ENCODE measurements at regions not wholly inside any gene's neighbourhood (a gene's known extent, or its start where the extent isn't known, plus 50 kb on each side); places are given as distances from the start of the nearest gene placed in this dataset.

DNA sequence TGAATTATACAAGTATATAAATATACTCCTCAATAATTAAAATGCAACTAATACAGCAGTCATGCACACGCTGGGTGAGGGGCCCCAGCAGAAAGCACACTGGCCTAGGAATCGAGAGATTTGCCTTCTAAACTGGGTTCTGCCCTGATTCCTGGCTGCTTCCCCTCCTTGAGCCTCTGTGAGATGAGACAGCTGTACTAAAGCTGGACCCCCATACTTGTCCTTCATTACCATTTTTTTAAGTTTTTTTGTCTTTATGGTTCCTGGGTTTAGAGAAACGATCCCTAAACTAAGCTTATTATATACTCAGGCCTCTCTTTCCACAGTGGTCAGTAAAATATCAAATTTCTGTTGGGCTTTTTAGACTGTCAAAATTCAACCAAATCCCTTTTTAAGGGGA, 195.1 kb upstream of the DYNLRB2 start:
- TF ChIP-seq OSR1 (CRISPR knock-in tag; IDR thresholded peaks at IDR 0.05) (no peak), ISL1 (CRISPR knock-in tag; IDR thresholded peaks at IDR 0.05) (no peak), TSHZ2 (CRISPR knock-in tag; IDR thresholded peaks at IDR 0.05) (no peak), TCF4 (CRISPR knock-in tag; IDR thresholded peaks at IDR 0.05; ENCODE audit: borderline replicate concordance) (no peak), RARB (CRISPR knock-in tag; IDR thresholded peaks at IDR 0.05) (no peak), ZNF8 (CRISPR knock-in tag; IDR thresholded peaks at IDR 0.05) (no peak)
- TF ChIP-seq, protein P1, sequence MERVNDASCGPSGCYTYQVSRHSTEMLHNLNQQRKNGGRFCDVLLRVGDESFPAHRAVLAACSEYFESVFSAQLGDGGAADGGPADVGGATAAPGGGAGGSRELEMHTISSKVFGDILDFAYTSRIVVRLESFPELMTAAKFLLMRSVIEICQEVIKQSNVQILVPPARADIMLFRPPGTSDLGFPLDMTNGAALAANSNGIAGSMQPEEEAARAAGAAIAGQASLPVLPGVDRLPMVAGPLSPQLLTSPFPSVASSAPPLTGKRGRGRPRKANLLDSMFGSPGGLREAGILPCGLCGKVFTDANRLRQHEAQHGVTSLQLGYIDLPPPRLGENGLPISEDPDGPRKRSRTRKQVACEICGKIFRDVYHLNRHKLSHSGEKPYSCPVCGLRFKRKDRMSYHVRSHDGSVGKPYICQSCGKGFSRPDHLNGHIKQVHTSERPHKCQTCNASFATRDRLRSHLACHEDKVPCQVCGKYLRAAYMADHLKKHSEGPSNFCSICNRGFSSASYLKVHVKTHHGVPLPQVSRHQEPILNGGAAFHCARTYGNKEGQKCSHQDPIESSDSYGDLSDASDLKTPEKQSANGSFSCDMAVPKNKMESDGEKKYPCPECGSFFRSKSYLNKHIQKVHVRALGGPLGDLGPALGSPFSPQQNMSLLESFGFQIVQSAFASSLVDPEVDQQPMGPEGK (CRISPR knock-in tag; IDR thresholded peaks at IDR 0.05; ENCODE audit: borderline replicate concordance) = no peak
